Breast epithelium (tissue), 4 donors: ENCODE measurements at regions not wholly inside any gene's neighbourhood (a gene's known extent, or its start where the extent isn't known, plus 50 kb on each side); places are given as distances from the start of the nearest gene placed in this dataset.

Experiments used
- DNase-seq, 2 donors: peaks; one replicate each; pipeline ENCODE4 v3.0.0-alpha.2; 2019; ENCODE audit warnings: low spot score in 2 of 2
- H3K27ac ChIP-seq, 2 donors: fragments of 200-600 bp; sonication (generic) in 1 of 2; one replicate each; pipeline ENCODE4 v1.5.1; 2016 to 2019; ENCODE audit warnings: mild to moderate bottlenecking in 1 of 2
- H3K27me3 ChIP-seq, 2 donors: fragments of 200-600 bp; sonication (generic) in 1 of 2; one replicate each; pipeline versions ENCODE4 v1.5.1 to v1.6.0; 2017 to 2019; ENCODE audit warnings: control low read depth in 1 of 2, mild to moderate bottlenecking in 1 of 2
- H3K36me3 ChIP-seq: fragments of 200-600 bp; one replicate; pipeline ENCODE4 v1.5.1; 2019
- H3K4me1 ChIP-seq, 2 donors: fragments of 200-600 bp; sonication (generic); one replicate each; pipeline ENCODE4 v1.5.1; 2016 to 2019; ENCODE audit warnings: control low read depth in 1 of 2
- H3K4me3 ChIP-seq, 3 donors: fragments of 200-600 bp; sonication (generic); 1 replicate in 2 of 3; 2 replicates in 1 of 3; pipeline ENCODE4 v1.5.1; 2016 to 2019; ENCODE audit warnings: mild to moderate bottlenecking in 3 of 3, moderate library complexity in 2 of 3
- H3K9me3 ChIP-seq, 2 donors: fragments of 200-600 bp; sonication (generic) in 1 of 2; one replicate each; pipeline ENCODE4 v1.5.1; 2016 to 2019; ENCODE audit warnings: control low read depth in 1 of 2
- CTCF ChIP-seq, 3 donors: fragments of 450-650 bp; IDR thresholded peaks; one replicate each; pipeline ENCODE4 v1.5.1; 2016 to 2017; ENCODE audit warnings: antibody characterized with exemption in 3 of 3, mild to moderate bottlenecking in 3 of 3, moderate library complexity in 3 of 3
- POLR2A ChIP-seq: fragments of 450-650 bp; IDR thresholded peaks from one replicate; pipeline ENCODE4 v1.6.1; 2016; ENCODE audit warnings: antibody characterized with exemption, mild to moderate bottlenecking, moderate library complexity
- POLR2AphosphoS5 ChIP-seq, 3 donors: sonication (generic); formaldehyde crosslinking; IDR thresholded peaks; one replicate each; pipeline ENCODE4 v1.6.1; 2017; ENCODE audit warnings: antibody characterized with exemption in 3 of 3
- intact Hi-C: fragments of 100-400 bp; cut with DNase I; formaldehyde crosslinking; loops from one replicate; pipeline ENCODE4 v1.15.1; 2023; ENCODE audit warnings: low total_unique reads

GRCh38 chr6:158868890-158869825 lies 50.0 kb upstream of the EZR start:
- H3K4me3 ChIP-seq: peak overlapping the region; percentile 38 to 66 (median 46)
- H3K36me3 ChIP-seq: no peaks in the 10 kb centered on the region
- H3K9me3 ChIP-seq: no peaks in the 10 kb centered on the region
- peak overlapping the region; percentile 97 to 98 for H3K27ac ChIP-seq
- intact Hi-C loops: no loop called here
- TF ChIP-seq POLR2A: peak; percentile 49
- TF ChIP-seq POLR2AphosphoS5 (IDR thresholded peaks at IDR 0.05): peak; percentile 22 to 56 (median 36)
- no peak for TF ChIP-seq CTCF (IDR thresholded peaks at IDR 0.05)
- DNase-seq: peak in 1 of 2 donors; percentile 94
- H3K4me1 ChIP-seq: no peaks in the 10 kb centered on the region
- no peaks in the 10 kb centered on the region for H3K27me3 ChIP-seq
